Activated CD8-positive, alpha-beta memory T cell treated with anti-CD3 and anti-CD28 coated beads for 36 hours (primary cell): ENCODE measurements at regions not wholly inside any gene's neighbourhood (a gene's known extent, or its start where the extent isn't known, plus 50 kb on each side); places are given as distances from the start of the nearest gene placed in this dataset.

Experiments used
- CTCF ChIA-PET: fragments of 350-600 bp; sonication (Branson Sonifier 250); formaldehyde crosslinking; loops from one replicate; lab custom pipeline; 2021; ENCODE audit warnings: antibody characterized with exemption; lab: Charles Lee
- POLR2A ChIA-PET: fragments of 350-600 bp; sonication (Branson Sonifier 250); formaldehyde crosslinking; loops from one replicate; lab custom pipeline; 2021; ENCODE audit warnings: antibody characterized with exemption; lab: Charles Lee

- POLR2A ChIA-PET = interaction anchor here (0.6 to 1.6 kb wide), 5 partner anchors 251 to 512 kb away, joined by 3 to 6 read pairs (median 4); no protein-coding TSS in a partner anchor
These were observed 265.2 kb upstream of the CXCR4 start for GRCh38 chr2:136383167-136383566.

DNA sequence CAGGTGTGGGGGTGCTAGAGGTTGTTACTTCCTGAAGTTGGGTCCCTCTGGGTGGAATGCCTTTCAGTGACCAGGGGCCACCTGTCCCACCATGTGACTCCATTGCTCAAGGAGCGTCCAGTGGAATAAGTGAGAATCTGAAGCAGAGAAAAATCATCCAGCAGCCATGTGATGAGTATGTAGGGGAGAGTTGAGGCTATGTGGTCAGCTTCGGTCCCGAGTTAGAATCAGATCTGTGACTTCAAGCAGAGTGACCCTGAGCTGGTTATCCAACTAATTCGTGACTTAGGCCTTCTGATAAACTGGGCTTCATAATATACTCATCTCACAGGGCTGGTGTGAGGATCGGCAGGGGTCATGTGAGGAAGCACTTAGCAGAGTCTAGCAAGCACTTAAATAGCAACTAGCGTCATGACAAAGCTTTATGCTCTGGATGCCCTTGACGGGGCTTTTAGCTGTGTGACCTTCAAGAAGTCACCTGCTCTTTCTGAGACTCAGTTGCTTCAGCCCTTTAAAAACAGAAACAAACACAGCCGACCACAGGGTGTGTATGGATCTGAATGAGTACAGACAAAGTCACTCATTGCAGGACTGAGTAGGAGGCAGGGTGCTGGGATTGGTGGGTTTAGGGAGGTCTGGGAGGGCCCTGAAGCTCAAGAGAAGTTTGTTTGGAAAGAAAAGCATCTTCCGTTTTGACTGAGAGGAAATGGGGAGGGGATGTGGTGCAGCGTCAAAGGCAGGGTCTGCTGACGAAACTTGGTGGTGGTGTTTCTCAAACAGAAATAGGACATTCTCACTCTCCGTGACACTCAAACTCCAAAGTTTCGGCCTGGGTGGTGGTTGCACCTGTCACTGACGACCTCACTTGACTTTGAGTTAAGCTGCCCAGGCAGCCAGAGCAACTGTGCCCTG lies 264.0 kb upstream of the CXCR4 start:
- CTCF ChIA-PET = interaction anchor here (0.8 to 2.6 kb wide), 13 partner anchors 23 to 468 kb away, joined by 3 to 11 read pairs (median 4); no protein-coding TSS in a partner anchor
- POLR2A ChIA-PET = interaction anchor here (0.6 to 1.6 kb wide), 15 partner anchors 54 to 507 kb away, joined by 3 to 6 read pairs (median 3); partner anchors contain the start of genes DARS1 and MCM6

More at GRCh38 chr2:136383167-136383566, 265.2 kb upstream of the CXCR4 start:
- CTCF ChIA-PET = interaction anchor here (0.6 to 1.6 kb wide), 2 partner anchors 167 to 326 kb away, joined by 4 to 8 read pairs; no protein-coding TSS in a partner anchor

DNA sequence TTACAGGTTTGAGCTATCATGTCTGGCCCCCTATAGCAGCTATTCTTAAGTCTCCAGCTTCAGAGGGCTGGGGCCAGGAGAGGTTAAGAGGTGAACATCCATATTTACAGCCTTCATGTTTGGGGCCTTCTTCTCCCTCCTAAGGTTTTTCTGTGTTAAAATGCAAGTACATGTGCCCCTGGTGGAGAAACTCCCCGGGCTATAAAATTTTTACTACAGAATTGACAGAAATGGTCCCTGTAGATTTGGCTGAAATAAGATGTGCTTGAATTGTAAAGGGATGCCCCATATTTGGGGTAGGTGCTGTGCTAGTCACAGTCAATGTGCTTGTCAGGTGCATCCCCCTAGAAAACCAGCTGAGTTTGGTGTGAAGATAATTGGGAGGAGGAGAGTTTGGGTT lies 263.3 kb upstream of the CXCR4 start:
- ChIA-PET POLR2A (interaction anchor here (0.8 to 1.6 kb wide), 4 partner anchors 143 to 506 kb away, joined by 3 to 6 read pairs (median 3); partner anchors contain the start of gene DARS1), CTCF (interaction anchor here (0.8 to 2.6 kb wide), 10 partner anchors 21 to 468 kb away, joined by 3 to 11 read pairs (median 3); no protein-coding TSS in a partner anchor)

DNA sequence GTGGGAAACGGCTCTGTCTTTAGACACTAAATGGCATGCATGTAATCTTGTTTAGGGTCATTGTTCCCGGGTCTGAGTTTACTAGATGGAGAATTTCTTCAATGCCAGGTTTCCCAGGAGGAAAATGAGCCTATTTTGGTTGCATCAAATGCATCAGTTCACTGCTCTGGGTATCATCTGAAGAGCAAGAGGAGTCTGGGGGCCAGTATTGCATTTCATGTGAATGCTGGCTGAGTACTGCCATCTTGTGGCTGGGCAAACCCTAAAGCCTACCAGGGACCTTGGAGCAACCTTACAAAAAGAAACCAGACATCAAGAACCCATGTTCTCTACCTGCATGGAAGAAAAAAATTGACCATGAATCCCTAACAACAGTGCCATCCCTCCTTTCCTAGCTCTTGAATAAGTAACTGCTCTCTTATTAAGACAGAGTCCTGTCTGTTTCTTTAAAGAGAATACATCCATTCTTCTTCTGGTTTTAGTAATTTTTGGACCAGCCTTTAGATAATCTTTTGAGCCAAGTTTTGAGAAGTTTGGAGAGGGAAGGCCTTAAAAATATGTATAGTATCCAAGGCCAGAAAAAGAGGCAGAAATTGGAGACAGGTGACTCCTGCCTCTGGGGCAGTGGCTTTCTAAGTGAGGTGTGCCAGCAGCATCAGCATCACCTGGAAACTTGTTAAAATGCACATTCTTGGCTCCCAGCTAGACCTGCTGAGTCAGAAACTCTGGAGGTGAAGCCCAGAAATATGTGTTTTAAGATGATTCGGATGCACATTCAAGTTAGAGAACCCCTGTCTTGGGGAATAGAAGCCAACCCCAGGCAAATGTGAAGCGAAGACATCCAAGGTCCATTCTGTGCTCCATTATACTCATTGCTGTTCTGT lies 261.0 kb upstream of the CXCR4 start:
- POLR2A ChIA-PET = no interaction called here

GRCh38 chr2:136377423-136378382 lies 259.8 kb upstream of the CXCR4 start:
- POLR2A ChIA-PET = interaction anchor here (1.1 to 2.7 kb wide), 3 partner anchors 321 to 394 kb away, joined by 3 to 7 read pairs (median 4); partner anchors contain the start of gene DARS1
- CTCF ChIA-PET = interaction anchor here (1.5 kb wide), 1 partner anchor 242 kb away, joined by 3 read pairs; no protein-coding TSS in a partner anchor

More for the DNA sequence above, 261.0 kb upstream of the CXCR4 start:
- CTCF ChIA-PET = interaction anchor here (0.7 to 1.4 kb wide), 5 partner anchors 38 to 262 kb away, joined by 3 to 4 read pairs (median 3); no protein-coding TSS in a partner anchor

GRCh38 chr2:136376798-136377211 lies 258.9 kb upstream of the CXCR4 start:
- ChIA-PET POLR2A (interaction anchor here (0.7 to 2.7 kb wide), 5 partner anchors 54 to 393 kb away, joined by 3 to 7 read pairs (median 4); partner anchors contain the start of gene DARS1), CTCF (interaction anchor here (0.8 to 1.5 kb wide), 3 partner anchors 241 to 463 kb away, joined by 3 to 4 read pairs (median 3); no protein-coding TSS in a partner anchor)

DNA sequence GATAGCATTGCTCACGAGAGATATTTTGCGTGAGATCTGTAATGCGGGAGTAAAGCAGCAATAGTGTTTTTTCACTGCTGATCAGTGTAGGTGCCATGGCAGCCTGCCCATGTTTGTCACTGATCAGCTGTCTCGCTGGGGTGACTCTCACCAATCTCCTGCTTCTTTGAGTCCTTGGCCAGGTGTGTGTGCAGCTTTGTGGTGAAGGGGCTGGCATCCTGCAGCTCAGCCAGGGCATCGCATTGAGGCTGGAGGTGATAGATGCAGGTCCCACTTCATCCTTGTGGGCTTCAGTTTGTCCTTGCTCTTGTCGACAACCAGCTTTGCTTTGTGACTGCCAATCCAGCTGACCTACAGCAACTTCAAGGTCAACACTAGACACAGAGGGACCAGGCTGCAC lies 258.3 kb upstream of the CXCR4 start:
- ChIA-PET POLR2A (interaction anchor here (0.8 to 2.7 kb wide), 6 partner anchors 53 to 501 kb away, joined by 3 to 7 read pairs (median 4); partner anchors contain the start of gene DARS1), CTCF (interaction anchor here (0.8 to 1.3 kb wide), 2 partner anchors 457 to 462 kb away, joined by 3 to 4 read pairs; no protein-coding TSS in a partner anchor)

GRCh38 chr2:136375017-136375901 lies 257.3 kb upstream of the CXCR4 start:
- POLR2A ChIA-PET = interaction anchor here (0.5 to 1.0 kb wide), 2 partner anchors 427 to 500 kb away, joined by 3 to 6 read pairs; no protein-coding TSS in a partner anchor
- CTCF ChIA-PET = interaction anchor here (1.3 kb wide), 1 partner anchor 461 kb away, joined by 4 read pairs; no protein-coding TSS in a partner anchor

GRCh38 chr2:136373841-136374240 lies 255.9 kb upstream of the CXCR4 start:
- POLR2A ChIA-PET = no interaction called here

DNA sequence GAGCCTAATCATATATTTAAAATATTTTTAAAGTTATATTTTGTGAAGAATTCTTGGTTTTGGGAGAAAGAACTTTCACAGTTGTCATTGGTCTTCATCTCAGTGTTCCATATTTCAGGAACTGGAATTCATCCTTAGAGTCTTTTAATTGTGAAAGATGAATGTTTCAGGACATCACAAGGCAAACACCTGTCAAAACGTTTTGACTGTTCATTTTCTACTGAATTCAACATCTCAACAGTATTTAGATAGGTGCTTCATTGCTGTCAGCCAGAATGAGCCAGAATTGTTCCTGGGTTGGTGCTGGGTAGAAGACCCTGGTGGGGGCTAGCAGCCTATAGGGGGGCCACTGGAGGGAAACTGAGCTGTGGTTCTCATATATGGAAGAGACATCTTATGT lies 255.1 kb upstream of the CXCR4 start:
- ChIA-PET POLR2A (no interaction called here), CTCF (no interaction called here)

More at GRCh38 chr2:136373841-136374240, 255.9 kb upstream of the CXCR4 start:
- CTCF ChIA-PET = no interaction called here

GRCh38 chr2:136363900-136364299 lies 246.0 kb upstream of the CXCR4 start:
- ChIA-PET POLR2A (no interaction called here), CTCF (interaction anchor here (0.6 kb wide), 1 partner anchor 241 kb away, joined by 3 read pairs; no protein-coding TSS in a partner anchor)

DNA sequence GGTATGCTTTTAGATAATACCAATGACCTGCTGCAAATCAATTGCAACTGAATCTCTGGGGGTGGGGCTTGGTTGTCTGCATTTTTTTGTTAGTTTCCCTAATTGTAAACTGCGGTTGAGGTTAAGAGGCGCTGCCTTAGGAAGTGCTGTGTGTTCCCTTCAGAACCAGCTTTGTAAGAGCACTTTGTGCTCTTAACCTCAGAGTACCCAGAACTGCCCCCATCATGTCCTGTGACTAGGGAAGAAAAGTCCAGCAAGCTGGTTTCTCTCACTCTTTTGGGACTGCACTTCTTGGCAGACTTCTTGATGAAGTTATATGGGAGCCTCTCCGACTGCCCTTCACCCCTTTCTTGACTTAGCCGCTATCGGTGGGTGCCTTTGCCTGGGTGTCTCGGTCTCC lies 245.5 kb upstream of the CXCR4 start:
- CTCF ChIA-PET = interaction anchor here (0.6 kb wide), 1 partner anchor 240 kb away, joined by 3 read pairs; no protein-coding TSS in a partner anchor

GRCh38 chr2:136362676-136363390 lies 244.9 kb upstream of the CXCR4 start:
- POLR2A ChIA-PET = interaction anchor here (0.6 to 1.0 kb wide), 4 partner anchors 35 to 489 kb away, joined by 3 to 5 read pairs (median 4); no protein-coding TSS in a partner anchor
- CTCF ChIA-PET = no interaction called here

More for the DNA sequence above, 245.5 kb upstream of the CXCR4 start:
- POLR2A ChIA-PET = no interaction called here

GRCh38 chr2:136361521-136361920 lies 243.6 kb upstream of the CXCR4 start:
- CTCF ChIA-PET = no interaction called here
- POLR2A ChIA-PET = interaction anchor here (0.7 kb wide), 1 partner anchor 35 kb away, joined by 3 read pairs; no protein-coding TSS in a partner anchor

DNA sequence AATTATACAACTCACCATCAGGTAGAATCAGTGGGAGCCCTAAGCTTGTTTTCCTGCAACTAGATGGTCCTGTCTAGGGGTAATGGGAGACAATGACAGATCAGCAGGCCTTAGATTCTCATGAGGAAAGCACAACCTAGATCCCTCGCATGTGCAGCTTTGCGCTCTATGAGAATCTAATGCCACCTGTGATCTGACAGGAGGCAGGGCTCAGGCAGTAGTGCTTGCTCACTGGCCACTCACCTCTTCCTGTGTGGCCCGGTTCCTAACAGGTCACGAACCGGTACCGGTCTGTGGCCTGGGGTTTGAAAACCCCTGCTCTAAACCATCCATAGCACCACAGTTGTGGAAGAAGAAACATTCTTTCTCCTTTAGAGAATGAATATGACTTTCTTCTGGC lies 242.8 kb upstream of the CXCR4 start:
- ChIA-PET POLR2A (no interaction called here), CTCF (interaction anchor here (0.9 to 1.3 kb wide), 2 partner anchors 20 to 483 kb away, joined by 3 read pairs; no protein-coding TSS in a partner anchor)
